ENCODE measurements at regions not wholly inside any gene's neighbourhood (a gene's known extent, or its start where the extent isn't known, plus 50 kb on each side); places are given as distances from the start of the nearest gene placed in this dataset.
"Not testable (repeated sequence)": the region's sequence is repeated elsewhere in the genome, so short reads cannot be mapped to it uniquely, and the experiment has no call there.

DNA sequence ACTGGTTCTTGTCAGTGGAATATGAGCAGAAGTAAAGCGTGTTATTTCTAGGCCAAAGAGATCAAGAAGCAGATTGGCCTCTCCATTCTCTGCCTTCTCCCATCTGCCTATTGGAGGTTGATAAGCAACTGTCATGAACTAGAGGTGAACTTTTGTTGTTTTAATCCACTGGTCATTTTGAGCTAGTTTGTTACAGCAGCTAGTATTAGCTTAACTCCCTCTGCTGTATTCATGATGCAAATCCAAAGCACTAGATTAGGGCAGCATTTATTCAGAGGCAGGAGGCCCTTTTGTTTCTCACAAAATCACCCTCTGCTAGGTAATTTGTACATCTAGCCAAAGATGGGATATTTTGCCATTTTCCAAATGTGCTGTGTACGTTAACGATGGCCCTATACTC lies 97.3 kb upstream of the DPT start:
- no peak for DNase-seq

DNA sequence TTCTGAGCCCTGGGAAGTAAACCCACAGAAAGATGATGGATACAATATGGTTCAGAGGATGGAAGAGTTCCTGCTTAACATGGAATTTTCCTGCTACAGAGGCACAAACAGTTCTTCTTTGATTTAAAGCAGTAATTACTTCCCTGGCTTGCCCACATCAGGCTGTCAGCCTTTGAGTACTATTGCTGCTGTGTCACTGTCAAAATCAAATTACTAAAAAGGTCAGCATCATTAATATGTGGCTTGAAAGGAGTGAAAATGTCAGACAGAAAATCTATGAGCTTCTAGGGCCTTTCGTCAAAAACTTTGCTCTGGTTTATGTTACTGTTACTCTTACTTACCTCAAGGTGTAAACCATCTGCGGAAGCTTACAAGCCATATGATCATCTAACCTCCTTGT lies 98.6 kb upstream of the DPT start:
- no peak for DNase-seq

DNA sequence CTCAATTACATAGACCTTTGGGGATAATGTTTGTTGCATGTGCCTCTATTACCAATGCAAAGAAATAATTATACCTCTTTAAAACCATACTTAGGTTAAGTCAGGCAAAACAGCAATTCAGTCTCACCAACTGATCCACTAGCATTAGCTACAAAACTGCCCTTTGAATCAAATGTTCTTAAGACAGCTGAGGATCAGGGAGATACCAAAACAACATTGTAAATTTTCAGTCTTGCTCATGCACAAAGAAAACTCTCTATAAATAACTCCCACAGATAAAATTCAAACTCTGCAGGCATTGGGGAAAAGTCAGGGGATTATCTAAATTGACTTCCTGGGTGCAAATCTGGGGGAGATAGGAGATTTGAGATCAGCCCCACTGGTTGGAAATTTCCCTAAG lies 100.9 kb upstream of the DPT start:
- no peak for DNase-seq

DNA sequence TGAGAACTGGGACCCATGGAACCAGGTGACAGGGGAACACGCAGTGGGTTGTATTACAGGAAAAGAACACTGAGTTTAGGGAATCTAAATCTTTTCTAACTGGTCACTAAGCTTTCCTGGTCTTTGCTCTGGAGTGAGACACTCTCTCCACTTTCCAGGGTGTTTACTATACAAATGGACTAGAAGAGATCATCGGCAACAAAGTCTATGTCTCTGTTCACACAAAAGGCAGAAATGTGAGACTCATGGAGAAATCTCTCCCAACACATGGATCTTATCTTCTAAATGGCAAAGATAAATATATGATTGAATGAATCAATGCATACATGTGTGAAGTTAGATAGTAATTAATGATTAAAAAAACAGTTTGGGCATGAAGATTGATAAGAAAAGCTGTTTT lies 101.6 kb upstream of the DPT start:
- DNase-seq, result no peak

DNA sequence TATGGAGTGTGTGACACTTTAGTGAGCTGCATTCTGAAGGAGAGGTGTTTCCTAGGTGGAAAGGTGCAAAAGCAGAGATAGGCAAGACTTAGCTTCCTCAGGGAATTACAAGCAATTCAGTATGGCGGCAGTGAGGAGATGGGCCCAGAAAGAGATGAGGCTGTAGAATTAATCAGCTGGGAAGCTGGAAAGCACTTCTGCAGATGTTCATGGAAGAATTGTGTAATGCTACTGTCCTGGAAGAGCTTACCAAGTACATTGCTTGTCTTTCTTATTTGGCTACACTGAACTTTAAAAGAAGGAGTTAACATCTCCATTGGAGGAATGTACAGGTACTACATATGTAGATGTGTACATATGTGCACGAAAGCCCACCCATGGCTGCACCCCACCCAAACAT lies 103.7 kb upstream of the DPT start:
- no peak for DNase-seq

DNA sequence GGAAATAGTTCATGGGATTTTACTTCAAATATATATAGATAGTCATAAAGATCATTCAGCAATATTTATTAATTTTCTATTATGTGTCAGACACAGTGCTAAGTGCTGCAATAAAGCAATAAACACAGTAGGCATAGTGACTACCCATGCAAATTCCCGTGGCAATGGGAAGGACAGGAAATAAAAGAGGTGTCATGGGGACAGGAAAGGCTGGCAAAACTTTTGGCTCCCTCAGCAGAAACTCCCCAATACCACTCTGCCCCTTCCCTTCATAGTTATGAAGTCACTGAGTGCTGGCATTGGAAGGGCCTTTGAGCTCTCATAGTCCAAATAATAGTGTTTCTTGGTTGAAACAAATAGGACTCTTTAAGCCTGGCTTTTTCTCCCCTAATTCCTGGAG lies 104.4 kb upstream of the DPT start:
- no peak for DNase-seq

DNA sequence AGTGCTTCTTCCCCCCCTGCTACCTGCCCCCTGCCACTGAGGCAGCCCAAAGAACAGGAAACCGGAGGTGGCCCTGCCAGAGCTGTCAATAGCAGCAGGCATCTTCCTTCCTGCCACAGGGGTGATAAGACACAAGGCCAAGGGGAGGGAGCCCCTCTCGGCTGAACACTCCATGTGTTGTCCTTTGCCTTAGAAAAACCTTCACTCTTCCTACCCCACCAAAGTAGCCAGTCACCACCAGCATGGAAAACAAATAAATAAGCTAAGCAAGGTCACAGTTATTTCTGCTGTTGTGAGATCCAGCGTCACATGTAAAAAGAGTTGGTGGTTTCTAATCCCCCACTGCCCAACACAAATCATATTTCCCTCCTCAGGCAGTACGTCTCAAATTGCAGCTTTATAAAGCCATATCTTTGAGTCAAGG lies 104.8 kb upstream of the DPT start:
- DNase-seq, result no peak

DNA sequence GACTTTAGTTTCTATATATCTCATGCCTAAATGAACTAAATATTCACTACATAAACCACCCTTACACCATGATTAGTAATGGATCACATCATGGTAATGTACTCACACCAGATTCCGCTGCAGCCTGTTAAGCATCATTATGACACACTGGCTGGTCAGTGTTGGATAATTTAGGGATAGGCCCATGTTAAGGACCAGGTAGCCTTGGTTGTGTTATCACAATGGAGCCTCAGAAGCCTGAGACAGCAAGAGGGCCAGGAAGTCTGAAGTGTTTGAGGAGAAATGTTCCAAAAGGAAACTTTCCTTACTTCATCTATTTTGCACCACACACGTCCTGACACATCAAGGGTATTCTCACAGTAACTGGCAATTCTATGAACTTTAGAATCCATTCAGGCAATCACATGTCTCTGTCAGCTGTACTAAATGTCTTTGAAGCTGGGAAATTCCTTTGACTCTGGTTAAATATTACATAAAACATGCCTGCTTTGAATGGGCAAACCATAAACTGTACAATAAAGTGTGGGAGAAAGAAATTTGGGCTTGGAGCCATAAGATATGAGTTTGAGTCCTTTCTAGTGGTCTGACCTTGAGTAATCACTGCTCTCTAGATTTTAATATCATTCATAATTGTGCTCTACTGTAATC lies 105.3 kb upstream of the DPT start:
- DNase-seq, result no peak

DNA sequence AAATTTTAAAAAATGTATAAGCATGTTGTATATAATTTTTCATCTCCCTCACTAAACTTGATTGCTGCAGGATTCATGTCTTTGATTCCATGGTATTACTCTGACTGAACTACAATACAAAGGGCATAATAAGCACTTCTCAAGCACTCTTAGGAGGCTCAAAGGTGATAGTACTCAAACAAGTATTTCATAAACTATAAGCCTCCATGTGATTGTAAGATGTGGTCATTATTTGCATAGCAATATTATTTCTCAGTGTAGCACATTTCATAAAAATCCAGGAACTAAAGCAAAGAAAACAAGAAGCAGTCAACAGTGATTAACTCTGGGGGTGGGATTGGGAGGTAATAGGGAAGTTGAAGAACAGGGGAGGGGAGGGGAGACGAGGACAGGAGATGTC lies 106.2 kb upstream of the DPT start:
- no peak for DNase-seq

DNA sequence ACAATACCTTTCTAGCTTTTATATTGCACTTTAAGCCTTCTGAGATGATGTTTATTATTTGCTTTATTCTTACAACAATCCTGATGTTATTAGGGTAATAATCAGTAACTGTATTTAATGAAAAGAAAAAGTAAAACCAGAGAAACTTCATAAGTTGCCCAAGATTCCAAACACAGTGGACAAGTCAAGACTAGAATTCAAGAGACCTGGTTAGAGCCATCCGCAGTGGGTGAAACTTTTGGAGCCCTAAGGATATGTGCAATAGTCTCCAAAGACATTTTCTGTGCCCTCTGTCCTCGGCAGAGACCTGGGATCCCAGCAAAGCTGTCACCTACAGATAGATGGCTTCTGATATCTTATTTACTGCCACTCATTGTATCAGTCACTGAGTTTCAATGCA lies 106.8 kb upstream of the DPT start:
- DNase-seq, result no peak

DNA sequence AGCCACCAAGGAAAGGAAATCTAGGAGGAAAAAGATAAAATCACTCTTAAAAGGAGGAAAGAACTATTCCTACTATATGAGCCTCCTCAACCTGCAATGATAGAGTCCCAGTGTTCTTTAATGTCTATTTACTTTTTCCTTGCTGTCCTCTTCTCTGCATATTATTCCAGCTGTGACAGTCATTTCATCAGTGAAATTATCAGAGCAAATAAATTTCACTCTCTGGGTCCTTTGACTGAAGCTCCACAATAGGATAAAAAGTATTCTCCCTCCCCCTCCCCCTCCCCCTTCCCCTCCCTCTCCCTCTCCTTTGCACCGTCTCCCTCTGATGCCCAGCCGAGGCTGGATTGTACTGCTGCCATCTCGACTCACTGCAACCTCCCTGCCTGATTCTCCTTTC lies 107.5 kb upstream of the DPT start:
- DNase-seq, result no peak

DNA sequence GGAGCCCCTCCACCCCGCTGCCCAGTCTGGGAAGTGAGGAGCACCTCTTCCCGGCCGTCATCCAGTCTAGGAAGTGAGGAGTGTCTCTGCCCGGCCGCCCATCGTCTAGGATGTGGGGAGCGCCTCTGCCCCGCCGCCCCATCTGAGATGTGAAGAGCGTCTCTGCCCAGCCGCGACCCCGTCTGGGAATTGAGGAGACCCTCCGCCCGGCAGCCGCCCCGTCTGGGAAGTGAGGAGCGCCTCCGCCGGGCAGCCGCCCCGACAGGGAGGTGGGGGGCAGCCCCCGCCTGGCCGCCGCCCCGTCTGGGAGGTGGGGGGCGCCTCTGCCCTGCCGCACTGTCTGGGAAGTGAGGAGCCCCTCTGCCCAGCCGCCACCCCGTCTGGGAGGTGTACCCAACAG lies 108.2 kb upstream of the DPT start:
- DNase-seq, result not testable (repeated sequence)

DNA sequence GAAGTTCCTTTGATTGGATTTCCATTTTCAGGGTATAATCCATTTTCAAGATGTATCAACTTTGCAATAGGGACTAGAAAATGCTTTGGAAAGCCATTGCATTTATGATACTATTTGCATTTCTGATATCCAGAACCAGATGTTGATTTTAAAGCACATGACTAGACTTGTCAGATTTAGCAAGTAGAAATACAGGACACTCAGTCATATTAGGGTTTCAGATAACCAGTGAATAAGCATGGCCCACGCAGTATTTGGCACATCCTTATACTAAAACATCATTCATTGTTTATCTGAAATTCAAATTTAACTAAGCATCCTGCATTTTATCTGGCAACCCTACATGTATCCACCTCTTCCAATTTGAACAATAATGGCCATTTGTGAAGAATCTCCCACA lies 113.3 kb upstream of the DPT start:
- no peak for DNase-seq

DNA sequence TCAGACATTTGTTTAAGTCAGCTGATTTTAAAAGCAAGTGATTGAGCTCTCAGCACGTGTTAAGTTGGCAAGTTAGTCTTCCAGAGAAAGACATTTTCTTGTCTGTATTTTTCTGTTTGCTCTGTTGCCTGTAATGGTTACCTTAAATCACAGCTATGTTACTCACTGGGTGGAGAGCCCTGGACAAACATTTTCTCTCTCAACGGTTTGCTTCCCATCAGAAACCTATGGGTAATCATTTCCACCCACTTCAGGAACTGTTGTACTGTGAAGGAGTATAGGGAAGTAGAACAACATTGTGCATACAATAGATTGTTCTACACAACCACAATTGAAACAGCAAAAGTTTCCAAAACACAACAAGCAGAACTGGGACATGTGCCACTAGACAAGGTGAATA lies 113.9 kb upstream of the DPT start:
- DNase-seq, result no peak

DNA sequence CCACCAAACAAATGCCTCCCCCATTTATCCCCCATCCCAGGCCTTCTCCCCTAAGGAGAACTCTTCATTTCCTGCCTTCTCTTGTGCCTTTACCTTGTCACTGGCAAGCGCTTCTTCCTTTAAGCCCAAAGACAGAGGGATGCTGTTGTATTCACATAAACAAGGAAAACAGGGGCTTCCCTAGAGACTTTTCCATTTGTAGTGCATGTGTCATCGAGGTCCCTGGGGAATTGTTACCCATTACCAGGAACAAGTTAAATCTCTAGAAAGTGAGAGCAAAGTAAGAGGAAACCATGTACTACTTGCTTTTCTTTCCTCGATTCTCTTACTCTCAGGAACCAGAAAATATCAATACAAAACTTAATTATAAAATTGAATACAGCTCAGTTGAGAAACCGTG lies 114.4 kb upstream of the DPT start:
- DNase-seq, result no peak

DNA sequence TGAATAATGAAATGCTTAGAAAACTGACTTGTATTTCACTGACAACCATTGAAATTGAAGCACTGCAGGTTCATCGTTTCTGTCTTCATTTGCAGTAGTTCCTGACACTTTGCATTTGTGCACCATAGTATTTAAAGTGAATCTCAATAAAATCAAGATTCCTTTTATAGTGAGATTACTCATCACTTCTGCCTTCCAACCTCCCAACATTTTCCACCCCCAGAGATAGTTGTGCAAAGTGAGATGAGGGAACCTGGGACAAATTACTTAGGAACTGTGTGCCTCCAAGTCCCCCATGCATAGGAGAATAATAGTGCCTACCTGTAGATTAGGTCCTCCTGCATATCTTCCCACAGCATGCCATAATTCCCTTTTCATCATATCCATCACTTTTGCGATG lies 114.9 kb upstream of the DPT start:
- no peak for DNase-seq

DNA sequence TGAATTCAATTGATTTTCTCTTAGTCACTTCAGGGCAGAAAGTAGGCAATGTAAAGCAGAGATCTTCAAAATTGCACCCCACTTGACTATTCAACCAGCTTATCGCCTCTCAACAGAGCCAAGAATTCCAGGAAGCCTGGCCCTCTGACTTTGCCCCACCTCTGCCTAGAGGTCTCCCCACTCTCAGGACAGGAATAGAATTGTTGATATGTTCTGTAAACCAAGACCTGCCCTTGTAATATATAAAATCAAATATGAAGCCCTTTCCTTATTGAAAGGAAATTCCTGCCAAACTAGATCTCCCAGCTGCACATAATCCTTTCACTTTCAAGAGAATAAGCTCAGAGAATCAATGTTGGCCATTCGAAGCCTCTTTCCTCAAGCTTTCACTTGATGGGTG lies 116.1 kb upstream of the DPT start:
- no peak for DNase-seq

DNA sequence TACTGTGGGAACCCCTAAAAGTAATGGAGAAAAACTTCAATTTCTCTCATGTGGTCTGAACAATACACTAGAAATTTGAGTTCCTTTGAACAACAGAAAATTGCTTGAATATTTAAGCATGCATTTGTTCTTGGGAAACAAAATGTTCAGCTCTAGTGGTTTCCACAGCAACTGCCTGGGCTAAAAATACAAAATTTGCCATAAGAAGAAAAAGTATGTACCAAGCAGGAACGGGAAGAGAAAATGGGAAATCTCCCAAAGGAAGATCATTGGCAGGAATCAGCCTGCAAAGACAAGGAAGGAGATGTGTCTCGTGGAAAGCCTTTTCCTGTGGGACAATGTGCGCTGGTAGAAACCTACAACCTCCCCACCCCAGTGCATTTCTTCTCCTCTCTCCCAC lies 119.0 kb upstream of the DPT start:
- no peak for DNase-seq

DNA sequence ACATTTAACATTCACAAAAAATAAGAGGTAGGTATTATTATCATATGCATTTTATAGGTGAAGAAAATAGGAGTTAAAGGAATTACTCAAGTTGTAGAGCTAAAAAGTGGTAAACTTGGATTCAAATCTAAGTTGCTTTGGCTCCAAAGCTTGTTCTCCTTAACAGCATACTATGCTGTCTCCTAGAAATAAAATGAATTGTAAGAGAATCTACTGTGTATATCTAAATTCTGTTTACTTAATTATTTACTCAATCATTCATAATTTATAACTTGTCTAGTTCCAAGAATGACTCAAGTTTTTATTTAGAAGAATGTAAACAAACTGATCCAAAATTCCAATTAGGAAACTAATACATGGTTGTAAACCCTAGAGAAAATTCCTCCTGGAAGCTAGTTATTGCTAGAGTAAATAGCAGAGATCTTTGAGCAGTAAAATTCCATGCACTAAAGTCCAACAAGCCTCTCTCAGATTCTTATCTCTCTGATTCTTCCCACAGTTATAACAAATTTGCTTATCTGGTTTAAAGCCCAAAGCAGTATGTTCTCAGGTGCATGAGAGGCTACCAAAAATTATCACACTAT lies 132.5 kb upstream of the DPT start:
- DNase-seq, result no peak

DNA sequence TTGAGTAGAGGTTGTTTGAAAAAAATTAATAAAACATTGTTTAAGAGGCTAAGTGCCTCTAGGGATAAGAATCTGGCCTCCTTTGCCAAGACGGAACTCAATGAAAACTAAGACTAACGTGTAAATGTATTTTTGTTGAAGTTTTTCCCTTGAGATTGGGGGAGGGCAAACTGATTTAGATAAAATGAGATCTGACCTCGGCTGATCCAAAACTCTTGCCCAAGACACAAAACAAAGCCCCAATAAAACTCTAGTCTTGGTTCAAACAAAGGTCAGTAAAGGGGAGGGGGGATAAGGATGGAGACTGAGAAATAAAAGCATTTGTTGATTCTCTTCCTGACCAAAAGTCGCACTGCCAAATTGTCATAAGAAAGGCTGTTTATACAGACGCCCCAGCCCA lies 134.8 kb upstream of the DPT start:
- no peak for DNase-seq

DNA sequence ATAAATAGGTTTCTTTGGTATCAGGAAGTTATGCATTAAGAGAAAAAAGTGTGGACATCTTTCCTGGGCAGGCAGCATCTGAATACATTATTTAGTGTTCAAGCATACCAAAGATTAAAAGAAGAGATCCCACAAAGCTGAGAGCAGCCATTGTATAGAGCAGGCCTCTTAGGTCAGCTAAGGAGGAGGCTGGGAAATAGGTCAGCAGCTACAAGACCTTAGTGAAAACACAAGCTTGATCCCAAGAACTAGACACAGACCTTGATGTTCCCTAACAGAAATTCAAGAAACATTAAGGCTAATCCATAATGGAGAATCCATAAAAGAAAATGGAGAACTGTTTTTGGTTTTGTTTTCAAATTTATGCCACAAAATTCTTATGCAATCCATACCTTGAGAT lies 135.3 kb upstream of the DPT start:
- no peak for DNase-seq

DNA sequence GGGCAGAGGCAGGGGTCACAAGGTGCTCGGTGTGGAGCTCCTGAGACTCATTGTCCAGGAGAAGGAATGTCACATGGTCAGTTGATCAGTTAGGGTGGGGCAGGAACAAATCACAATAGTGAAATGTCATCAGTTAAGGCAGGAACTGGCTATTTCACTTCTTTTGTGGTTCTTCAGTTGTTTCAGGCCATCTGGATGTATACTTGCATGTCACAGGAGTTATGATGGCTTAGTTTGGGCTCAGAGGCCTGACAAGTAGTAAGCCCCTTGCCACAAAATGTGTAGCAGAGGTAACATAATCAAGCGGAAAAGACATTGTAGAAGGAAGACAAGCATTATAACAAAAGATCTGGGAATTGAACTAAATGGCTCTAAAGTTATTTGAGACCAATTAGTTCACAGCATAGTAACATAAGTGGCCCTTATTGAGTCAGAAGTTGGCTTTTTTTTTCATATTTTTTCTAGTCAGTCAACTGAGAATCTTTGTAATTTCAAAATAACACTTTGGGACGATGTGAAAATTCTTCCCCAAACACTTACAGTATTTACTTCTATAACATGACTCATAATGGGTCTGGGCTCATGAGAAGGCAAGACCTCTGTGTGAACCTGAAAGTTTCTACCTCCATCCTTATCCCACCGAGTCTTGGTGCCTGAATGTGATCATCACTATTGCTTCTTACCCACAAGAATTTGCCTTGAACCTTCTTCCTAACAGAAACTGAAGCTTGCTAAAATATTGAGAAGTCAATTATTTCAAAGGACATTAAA lies 137.0 kb upstream of the DPT start:
- no peak for DNase-seq

DNA sequence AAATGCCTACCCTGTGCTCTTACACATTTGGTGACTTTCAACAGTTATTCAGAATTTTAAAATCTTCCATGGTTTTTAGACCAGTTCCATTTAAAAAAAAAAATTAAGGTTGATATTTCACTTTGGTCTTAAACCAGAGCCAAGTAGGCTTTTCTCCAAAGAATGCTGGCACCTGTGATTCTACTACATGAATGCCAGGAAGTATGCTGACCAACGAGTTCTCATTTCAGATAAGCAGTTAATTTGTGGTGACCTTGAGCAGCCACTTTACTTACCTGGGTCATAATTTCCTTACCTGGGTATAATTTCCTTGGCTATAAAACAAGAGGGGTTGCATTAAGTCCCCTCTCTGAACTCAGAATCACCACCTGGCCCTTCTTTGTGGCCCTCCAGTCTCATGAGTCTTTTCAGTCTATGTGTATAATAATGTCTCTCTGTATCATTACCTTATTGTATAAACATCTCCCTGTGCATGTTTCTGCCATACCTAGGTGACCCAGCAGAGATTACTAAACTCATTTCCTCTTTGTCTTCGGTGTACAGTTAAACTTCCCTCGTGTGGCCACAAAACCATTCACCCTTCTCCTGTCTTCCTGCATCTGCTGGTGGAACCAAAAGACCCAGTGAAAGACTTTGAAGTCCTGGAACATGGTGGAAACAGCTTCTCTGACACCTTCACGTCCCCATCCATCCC lies 139.1 kb upstream of the DPT start:
- DNase-seq, result no peak

DNA sequence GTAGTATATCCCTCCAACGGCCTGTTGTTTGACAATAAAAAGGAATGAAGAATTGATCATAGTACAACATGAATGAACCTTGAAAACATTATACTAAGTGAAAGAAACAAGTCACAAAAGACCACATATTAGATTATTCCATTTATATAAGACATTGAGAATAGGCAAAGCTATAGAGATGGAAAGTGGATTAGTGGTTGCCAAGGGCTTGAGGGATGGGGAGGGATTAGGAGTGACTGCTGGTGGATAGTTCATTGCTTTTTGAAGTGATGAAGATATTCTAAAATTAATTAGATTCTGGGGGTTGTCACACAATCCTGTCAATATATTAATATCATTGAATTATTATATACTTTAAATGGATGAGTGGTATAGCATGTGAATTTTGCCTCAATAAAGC lies 142.5 kb upstream of the DPT start:
- no peak for DNase-seq
